NCI-H2029 (cell line): ENCODE measurements at regions not wholly inside any gene's neighbourhood (a gene's known extent, or its start where the extent isn't known, plus 50 kb on each side); places are given as distances from the start of the nearest gene placed in this dataset.

Experiments
- DNase-seq: peaks from one replicate; lab custom pipeline; 2025; lab: John Stamatoyannopoulos, UW

- no peak for DNase-seq
Observed at GRCh38 chr13:73894995-73895571, 239.1 kb downstream of the KLF12 start.

- no peak for DNase-seq
Observed at GRCh38 chr13:73893833-73894232, 240.4 kb downstream of the KLF12 start.

GRCh38 chr13:73891805-73892204 is 242.4 kb downstream of the KLF12 start:
- no peak for DNase-seq

DNA sequence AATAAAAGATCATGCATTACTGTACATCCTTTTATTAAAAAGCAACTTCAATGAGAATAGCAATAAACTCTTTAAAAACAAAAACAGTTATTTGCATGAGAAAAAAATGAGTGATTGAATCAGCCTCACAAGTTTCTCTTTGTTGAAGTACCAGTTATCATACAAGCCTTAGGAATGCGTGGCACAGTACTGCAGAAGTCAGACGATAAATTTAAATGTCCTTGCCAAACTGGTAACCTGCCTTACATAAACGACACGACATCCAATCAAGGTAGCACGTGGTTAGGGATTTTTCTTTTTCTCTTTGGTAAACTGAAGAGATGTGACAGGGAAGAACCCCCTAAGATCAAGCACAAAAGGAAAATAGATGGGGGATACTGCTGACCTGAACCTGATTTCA is 251.0 kb downstream of the KLF12 start:
- DNase-seq = no peak

DNA sequence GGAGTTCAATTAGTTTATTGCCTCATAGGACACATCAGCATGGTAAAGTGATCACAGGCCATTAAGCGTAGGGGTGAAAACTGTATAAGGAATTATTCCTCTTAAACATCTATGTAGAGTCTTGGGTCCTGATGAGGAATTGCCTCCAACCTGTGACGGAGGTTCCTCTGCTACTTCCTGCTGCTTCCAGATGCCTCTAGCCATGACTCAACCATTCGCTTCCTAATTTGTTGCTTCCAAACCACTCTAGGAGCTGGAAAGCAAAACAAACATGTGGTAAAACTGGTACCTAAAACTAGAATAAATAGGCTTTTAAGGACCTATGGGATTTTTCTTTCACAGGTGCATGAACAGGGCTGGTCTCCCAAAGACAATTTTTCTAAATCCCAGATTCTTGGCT is 253.8 kb downstream of the KLF12 start:
- no peak for DNase-seq

GRCh38 chr13:73879346-73880015 is 254.7 kb downstream of the KLF12 start:
- DNase-seq = no peak

DNA sequence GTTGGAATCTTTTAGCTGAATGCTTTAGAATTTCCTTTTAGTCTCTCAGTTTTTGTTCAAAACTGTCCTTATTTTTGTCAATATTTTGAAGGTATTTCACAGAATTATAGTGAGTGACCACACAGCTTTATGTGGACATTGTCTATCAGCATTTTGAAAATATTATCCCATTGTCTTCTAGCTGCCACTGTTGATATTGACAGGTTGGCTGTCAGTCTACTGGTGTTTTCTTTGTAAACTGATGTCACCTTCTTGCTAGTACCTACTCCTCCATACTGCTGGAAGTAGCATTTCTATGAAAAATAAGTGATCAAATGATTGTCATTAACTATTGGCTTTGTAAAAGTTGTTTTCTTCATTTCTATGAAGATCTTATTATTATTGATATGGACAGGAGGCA is 256.8 kb downstream of the KLF12 start:
- no peak for DNase-seq

GRCh38 chr13:73876323-73876722 is 257.9 kb downstream of the KLF12 start:
- DNase-seq = no peak

- no peak for DNase-seq
Observed at GRCh38 chr13:73873940-73874830, 260.0 kb downstream of the KLF12 start.

- no peak for DNase-seq
Observed at GRCh38 chr13:73872397-73872796, 261.8 kb downstream of the KLF12 start.

- peak; percentile 4 for DNase-seq
Observed at GRCh38 chr13:73870970-73871935, 263.0 kb downstream of the KLF12 start.

DNA sequence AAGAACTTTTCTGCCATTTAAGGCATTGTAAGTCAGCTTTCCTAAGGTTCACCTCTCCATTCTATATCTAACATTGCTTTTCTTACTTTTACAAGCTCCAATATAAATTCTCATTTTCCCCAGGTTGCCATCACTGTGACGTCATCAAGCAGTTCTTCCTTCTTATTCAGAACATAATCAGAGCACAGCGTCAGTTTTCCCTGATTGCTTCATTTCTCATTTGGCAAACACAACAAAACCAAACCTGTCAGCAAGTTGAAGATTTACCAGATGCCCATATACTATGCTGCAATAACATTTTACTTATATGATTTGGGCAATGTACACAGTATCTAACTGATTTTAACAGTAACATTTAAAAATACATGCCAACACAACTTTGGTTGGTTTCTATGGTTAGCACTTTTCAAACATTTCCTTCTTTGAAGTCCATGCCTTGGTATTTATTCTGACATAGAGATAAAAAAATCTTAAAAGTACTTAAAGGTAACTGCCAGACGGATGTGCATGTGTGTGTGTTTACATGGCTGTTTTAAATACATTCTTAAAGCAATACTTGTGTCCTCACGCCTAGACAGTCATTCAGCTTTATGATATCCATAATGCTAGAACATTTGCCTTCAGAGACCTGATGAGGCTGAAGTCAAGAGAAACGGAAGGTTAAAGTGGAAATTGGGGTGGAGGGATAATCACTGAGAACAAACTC is 264.0 kb downstream of the KLF12 start:
- no peak for DNase-seq

GRCh38 chr13:73865027-73865426 is 269.2 kb downstream of the KLF12 start:
- DNase-seq = no peak

- no peak for DNase-seq
Observed at GRCh38 chr13:73861136-73861535, 273.1 kb downstream of the KLF12 start.

GRCh38 chr13:73860501-73860900 is 273.7 kb downstream of the KLF12 start:
- no peak for DNase-seq

DNA sequence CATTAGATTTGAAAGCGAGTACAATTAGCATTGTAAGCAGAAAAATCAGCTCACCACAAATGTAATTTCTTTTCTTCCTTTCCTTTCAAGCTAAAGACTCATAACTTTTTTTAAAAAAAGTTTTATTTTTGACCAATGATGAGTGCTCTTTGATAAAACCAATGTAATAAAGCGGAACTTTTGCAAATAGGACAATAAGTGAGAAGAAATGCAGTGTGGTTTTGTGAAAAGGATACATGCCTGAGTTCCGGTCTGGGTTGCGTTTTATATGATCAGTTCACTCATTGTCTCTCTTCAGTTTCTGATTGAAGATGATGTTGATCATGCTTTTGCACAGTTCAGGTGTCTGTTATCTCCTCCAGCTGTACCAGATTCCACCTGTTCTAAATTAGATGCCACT is 274.4 kb downstream of the KLF12 start:
- no peak for DNase-seq

- DNase-seq = no peak
Observed at GRCh38 chr13:73857106-73857505, 277.1 kb downstream of the KLF12 start.

- DNase-seq = no peak
Observed at GRCh38 chr13:73851104-73851503, 283.1 kb downstream of the KLF12 start.

GRCh38 chr13:73850104-73850873 is 283.9 kb downstream of the KLF12 start:
- no peak for DNase-seq

- no peak for DNase-seq
Observed at GRCh38 chr13:73849292-73849691, 284.9 kb downstream of the KLF12 start.
